Esophagus muscularis mucosa (tissue), 4 donors: ENCODE measurements at regions not wholly inside any gene's neighbourhood (a gene's known extent, or its start where the extent isn't known, plus 50 kb on each side); places are given as distances from the start of the nearest gene placed in this dataset.

ENCODE experiments used
- CTCF ChIP-seq, 3 experiments: fragments of 200-600 bp in 2 of 3; fragments of 450-650 bp in 1 of 3; sonication (generic) in 2 of 3; IDR thresholded peaks; one replicate each; pipeline ENCODE4 v1.5.1; 2017 to 2019; ENCODE audit warnings: antibody characterized with exemption in 3 of 3, mild to moderate bottlenecking in 2 of 3, moderate library complexity in 1 of 3
- EP300 ChIP-seq: sonication (generic); formaldehyde crosslinking; IDR thresholded peaks from one replicate; pipeline ENCODE4 v1.6.1; 2017; ENCODE audit warnings: antibody characterized with exemption
- POLR2A ChIP-seq: fragments of 450-650 bp; IDR thresholded peaks from one replicate; pipeline ENCODE4 v1.6.1; 2017; ENCODE audit warnings: antibody characterized with exemption, moderate library complexity, mild to moderate bottlenecking, low read depth
- POLR2AphosphoS5 ChIP-seq, 2 donors: sonication (generic); formaldehyde crosslinking; IDR thresholded peaks; one replicate each; pipeline ENCODE4 v1.6.1; 2017; ENCODE audit warnings: antibody characterized with exemption in 2 of 2

DNA sequence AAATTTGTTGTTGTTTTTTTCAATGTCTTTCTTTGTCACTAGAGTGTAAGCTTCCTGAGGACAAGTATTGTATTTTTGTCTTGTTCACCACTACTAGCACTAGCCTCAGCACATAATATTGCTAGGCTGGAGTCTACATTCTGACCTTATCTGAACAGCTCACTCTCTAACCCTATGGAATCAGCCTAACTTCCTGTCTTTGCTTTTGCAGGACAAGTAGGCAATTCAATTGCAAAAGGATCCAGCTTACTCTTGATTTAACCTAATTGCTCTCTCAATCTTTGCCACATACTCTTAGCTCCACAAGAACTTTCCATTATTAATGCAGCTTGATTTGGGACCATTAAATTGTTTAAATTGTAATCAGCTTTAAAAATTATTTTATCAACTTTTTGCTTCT, 308.5 kb downstream of the MAN2A1 start:
- no peak for TF ChIP-seq CTCF (IDR thresholded peaks at IDR 0.05)
- TF ChIP-seq POLR2A: no peak
- TF ChIP-seq POLR2AphosphoS5 (IDR thresholded peaks at IDR 0.05): no peak
- no peak for TF ChIP-seq EP300
